ENCODE measurements at regions not wholly inside any gene's neighbourhood (a gene's known extent, or its start where the extent isn't known, plus 50 kb on each side); places are given as distances from the start of the nearest gene placed in this dataset.

DNA sequence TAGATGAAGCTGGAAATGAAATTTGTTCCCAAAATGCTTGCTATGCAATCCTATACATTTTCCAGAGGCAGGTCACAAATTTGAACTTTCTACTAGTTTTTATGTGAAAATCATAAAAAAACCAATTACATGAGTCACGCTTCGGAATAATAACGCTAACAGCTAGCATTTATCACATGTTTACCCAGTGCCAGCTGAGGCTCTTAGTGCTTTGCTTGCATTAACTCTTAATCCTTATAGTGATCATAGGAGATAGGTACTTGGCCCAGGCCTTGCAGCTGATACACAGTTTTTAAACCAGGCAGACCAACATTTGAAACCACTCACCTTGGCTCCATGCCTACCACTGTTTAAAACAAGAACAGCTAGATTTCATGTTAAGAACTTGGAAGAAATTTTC is 131.8 kb upstream of the RAG2 start:
- TF ChIP-seq POLR2A (IDR thresholded peaks at IDR 0.05; ENCODE audit: low read length) (no peak), EP300 (IDR thresholded peaks at IDR 0.05) (no peak), HDAC2 (IDR thresholded peaks at IDR 0.05) (no peak), FOXS1 (CRISPR knock-in tag; IDR thresholded peaks at IDR 0.05) (no peak), RAD21 (conservative IDR thresholded peaks at IDR 0.05 in 1 of 2, IDR thresholded peaks at IDR 0.05 in 1 of 2) (no peak)
- TF ChIP-seq, protein P1, sequence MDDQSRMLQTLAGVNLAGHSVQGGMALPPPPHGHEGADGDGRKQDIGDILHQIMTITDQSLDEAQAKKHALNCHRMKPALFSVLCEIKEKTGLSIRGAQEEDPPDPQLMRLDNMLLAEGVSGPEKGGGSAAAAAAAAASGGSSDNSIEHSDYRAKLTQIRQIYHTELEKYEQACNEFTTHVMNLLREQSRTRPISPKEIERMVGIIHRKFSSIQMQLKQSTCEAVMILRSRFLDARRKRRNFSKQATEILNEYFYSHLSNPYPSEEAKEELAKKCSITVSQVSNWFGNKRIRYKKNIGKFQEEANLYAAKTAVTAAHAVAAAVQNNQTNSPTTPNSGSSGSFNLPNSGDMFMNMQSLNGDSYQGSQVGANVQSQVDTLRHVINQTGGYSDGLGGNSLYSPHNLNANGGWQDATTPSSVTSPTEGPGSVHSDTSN (IDR thresholded peaks at IDR 0.05), result no peak
- TF ChIP-seq, protein P2, sequence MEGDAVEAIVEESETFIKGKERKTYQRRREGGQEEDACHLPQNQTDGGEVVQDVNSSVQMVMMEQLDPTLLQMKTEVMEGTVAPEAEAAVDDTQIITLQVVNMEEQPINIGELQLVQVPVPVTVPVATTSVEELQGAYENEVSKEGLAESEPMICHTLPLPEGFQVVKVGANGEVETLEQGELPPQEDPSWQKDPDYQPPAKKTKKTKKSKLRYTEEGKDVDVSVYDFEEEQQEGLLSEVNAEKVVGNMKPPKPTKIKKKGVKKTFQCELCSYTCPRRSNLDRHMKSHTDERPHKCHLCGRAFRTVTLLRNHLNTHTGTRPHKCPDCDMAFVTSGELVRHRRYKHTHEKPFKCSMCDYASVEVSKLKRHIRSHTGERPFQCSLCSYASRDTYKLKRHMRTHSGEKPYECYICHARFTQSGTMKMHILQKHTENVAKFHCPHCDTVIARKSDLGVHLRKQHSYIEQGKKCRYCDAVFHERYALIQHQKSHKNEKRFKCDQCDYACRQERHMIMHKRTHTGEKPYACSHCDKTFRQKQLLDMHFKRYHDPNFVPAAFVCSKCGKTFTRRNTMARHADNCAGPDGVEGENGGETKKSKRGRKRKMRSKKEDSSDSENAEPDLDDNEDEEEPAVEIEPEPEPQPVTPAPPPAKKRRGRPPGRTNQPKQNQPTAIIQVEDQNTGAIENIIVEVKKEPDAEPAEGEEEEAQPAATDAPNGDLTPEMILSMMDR (IDR thresholded peaks at IDR 0.05), result no peak
